SK-N-MC (cell line): ENCODE measurements at regions not wholly inside any gene's neighbourhood (a gene's known extent, or its start where the extent isn't known, plus 50 kb on each side); places are given as distances from the start of the nearest gene placed in this dataset.

Experiments
- DNase-seq: peaks from one replicate; pipeline ENCODE4 v3.0.0-alpha.2; 2011; ENCODE audit warnings: low read depth, low spot score
- H3K27ac ChIP-seq: fragments of 200-600 bp; sonication (generic); 2 replicates; pipeline ENCODE4 v1.5.1; 2016; ENCODE audit warnings: mixed run types
- H3K36me3 ChIP-seq: fragments of 200-600 bp; sonication (generic); 2 replicates; pipeline ENCODE4 v1.6.1; 2017; ENCODE audit warnings: antibody characterized with exemption, low read length, mixed read lengths; ENCODE audit not compliant: insufficient read depth
- H3K4me3 ChIP-seq: fragments of 200-600 bp; sonication (generic); 2 replicates; pipeline ENCODE4 v1.5.1; 2016
- H3K9ac ChIP-seq: fragments of 200-600 bp; sonication (generic); 2 replicates; pipeline ENCODE4 v1.8.0; 2017; ENCODE audit warnings: mixed run types, mixed read lengths; ENCODE audit not compliant: insufficient read length
- H3K9me3 ChIP-seq: fragments of 200-600 bp; sonication (generic); 2 replicates; pipeline ENCODE4 v1.6.1; 2017; ENCODE audit warnings: low read depth, mild to moderate bottlenecking, antibody characterized with exemption, low read length, moderate library complexity, mixed read lengths
- EZH2 ChIP-seq: fragments of 200-600 bp; sonication (generic); IDR thresholded peaks from one replicate; pipeline ENCODE4 v1.6.1; 2017; ENCODE audit warnings: antibody characterized with exemption
- FOXP2 ChIP-seq: optimal IDR thresholded peaks from 2 replicates; pipeline ENCODE3; 2011; ENCODE audit warnings: mild to moderate bottlenecking, moderate library complexity; ENCODE audit not compliant: insufficient read depth; ENCODE audit errors: extremely low read length, control extremely low read depth
- POLR2AphosphoS5 ChIP-seq: IDR thresholded peaks from 2 replicates; pipeline ENCODE4 v1.6.1; 2012; ENCODE audit warnings: mild to moderate bottlenecking, low read depth, low read length, borderline replicate concordance

GRCh38 chr11:39683288-39683950 is 1776.0 kb downstream of the LRRC4C start:
- Histone ChIP-seq H3K9ac (no peak overlapping the region), H3K4me3 (no peak overlapping the region), H3K27ac (no peak overlapping the region), H3K9me3 (no peaks in the 10 kb centered on the region), H3K36me3 (no peaks in the 10 kb centered on the region)
- no peak for TF ChIP-seq FOXP2
- no peak for TF ChIP-seq POLR2AphosphoS5
- TF ChIP-seq EZH2, result no peak
- no peak for DNase-seq

GRCh38 chr11:39681428-39681827 is 1778.0 kb downstream of the LRRC4C start:
- H3K27ac ChIP-seq, result no peak overlapping the region
- no peak for DNase-seq

DNA sequence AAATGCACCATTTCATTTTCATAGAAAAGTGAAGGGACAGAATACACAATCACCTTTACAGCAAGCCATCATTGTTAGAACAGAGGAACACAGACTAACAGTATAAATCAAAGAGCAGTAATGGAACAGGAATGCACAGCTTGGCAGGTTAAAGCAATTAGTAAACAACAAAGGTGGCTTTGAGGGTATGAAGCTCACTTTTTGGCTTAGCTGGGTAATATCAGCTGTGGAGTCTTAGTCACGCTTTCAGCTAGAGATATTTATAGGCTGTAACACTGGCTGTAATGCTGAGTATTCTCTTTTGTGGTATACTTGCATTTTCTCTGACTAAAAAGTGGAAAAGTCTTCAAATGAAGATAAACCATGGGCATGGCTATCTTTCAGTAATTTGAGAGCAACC is 1780.5 kb downstream of the LRRC4C start:
- no peak for DNase-seq
- no peaks in the 10 kb centered on the region for H3K9me3 ChIP-seq
- no peak overlapping the region for H3K4me3 ChIP-seq
- no peak overlapping the region for H3K9ac ChIP-seq
- H3K27ac ChIP-seq, result no peak overlapping the region
- no peaks in the 10 kb centered on the region for H3K36me3 ChIP-seq
- no peak for TF ChIP-seq FOXP2
- TF ChIP-seq POLR2AphosphoS5, result no peak
- no peak for TF ChIP-seq EZH2

More at GRCh38 chr11:39681428-39681827, 1778.0 kb downstream of the LRRC4C start:
- no peaks in the 10 kb centered on the region for H3K36me3 ChIP-seq
- H3K9ac ChIP-seq, result no peak overlapping the region
- H3K4me3 ChIP-seq, result no peak overlapping the region
- TF ChIP-seq FOXP2 (no peak), POLR2AphosphoS5 (no peak), EZH2 (no peak)
- no peaks in the 10 kb centered on the region for H3K9me3 ChIP-seq

DNA sequence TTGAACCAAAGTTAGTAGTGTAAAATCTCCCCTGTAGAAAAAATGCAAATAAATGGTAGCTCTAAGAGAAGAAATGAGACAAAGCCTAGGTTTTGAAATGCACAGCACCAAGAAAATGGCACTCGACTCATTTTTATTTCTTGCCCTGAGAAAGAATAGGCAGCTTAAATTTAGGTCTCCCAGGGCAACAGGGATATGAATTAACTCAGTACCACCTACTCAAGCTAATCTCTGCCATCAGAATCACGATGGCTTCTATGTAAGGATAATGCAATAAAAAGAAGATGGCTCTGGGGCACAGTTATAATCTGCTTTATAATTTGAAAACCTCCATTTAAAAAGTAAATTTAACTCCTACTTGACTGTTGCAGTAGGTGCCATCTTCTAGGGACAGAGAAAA is 1784.3 kb downstream of the LRRC4C start:
- no peak overlapping the region for H3K27ac ChIP-seq
- no peak overlapping the region for H3K4me3 ChIP-seq
- DNase-seq, result no peak
- H3K36me3 ChIP-seq, result no peaks in the 10 kb centered on the region
- no peak for TF ChIP-seq POLR2AphosphoS5
- no peak for TF ChIP-seq EZH2
- TF ChIP-seq FOXP2, result no peak
- H3K9ac ChIP-seq, result no peak overlapping the region
- H3K9me3 ChIP-seq, result no peaks in the 10 kb centered on the region

DNA sequence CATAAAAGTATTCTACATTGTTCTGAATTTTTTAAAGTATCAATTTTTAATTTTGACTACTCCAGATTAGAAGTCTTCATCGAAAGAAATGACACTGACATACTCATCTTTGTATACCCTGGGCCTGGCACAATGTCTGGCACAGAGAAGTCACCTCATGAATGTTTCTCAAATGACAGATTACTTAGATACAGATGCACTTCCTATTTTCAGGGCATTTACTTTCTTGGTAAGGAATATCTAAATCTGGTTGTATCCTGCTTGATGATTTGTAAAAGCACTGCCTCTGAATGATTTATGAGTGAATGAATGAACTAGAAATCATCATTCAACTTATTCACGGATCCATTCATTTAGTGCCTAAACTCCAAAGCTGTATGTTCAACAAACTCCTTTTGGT is 1784.7 kb downstream of the LRRC4C start:
- Histone ChIP-seq H3K27ac (no peak overlapping the region), H3K9me3 (no peaks in the 10 kb centered on the region), H3K36me3 (no peaks in the 10 kb centered on the region), H3K9ac (no peak overlapping the region), H3K4me3 (no peak overlapping the region)
- no peak for DNase-seq
- no peak for TF ChIP-seq POLR2AphosphoS5
- TF ChIP-seq FOXP2, result no peak
- TF ChIP-seq EZH2, result no peak

DNA sequence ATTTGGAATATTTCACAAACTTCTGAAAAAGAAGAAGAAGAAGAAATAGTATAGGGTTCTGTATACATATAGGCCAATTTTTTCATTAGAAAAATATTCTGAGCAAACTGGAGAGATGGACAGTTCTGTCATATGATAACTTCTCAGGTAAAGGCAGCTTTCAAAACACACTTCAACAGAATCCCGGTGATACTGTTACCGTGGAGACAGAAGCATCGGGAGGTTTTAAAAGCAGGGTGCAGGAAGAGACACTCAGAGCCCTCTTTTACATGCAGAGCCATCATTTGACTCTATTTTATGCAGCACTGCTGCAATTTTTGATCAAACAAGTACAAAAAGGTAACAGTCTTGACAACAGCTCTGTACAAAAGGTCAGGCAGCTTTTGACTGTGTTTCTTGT is 1785.4 kb downstream of the LRRC4C start:
- Histone ChIP-seq H3K9me3 (no peaks in the 10 kb centered on the region), H3K9ac (no peak overlapping the region), H3K4me3 (no peak overlapping the region), H3K27ac (no peak overlapping the region), H3K36me3 (no peaks in the 10 kb centered on the region)
- no peak for TF ChIP-seq POLR2AphosphoS5
- TF ChIP-seq EZH2, result no peak
- TF ChIP-seq FOXP2, result no peak
- no peak for DNase-seq

DNA sequence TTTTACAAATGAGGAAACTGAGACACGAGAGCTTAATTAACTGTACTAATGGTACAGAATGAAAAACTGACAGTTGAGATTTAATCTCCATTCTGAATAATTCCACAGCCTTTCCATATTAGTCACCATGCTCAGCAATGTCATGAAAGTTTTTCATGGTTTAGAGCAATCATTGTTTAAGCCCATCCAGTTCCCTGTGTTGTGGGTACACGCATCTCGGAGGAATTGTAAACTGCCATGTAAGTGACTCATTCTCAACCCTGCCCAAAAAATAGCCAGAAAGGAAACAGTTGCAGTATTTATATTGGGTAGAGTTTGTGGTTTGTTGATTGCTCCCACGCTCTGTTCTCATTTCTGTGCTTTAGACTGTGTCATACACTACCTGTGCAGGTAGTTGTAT is 1790.8 kb downstream of the LRRC4C start:
- no peak for DNase-seq
- no peak overlapping the region for H3K27ac ChIP-seq
- TF ChIP-seq POLR2AphosphoS5 (no peak), FOXP2 (no peak), EZH2 (no peak)
- H3K36me3 ChIP-seq, result no peaks in the 10 kb centered on the region
- H3K9ac ChIP-seq, result no peak overlapping the region
- H3K9me3 ChIP-seq, result no peaks in the 10 kb centered on the region
- no peak overlapping the region for H3K4me3 ChIP-seq

DNA sequence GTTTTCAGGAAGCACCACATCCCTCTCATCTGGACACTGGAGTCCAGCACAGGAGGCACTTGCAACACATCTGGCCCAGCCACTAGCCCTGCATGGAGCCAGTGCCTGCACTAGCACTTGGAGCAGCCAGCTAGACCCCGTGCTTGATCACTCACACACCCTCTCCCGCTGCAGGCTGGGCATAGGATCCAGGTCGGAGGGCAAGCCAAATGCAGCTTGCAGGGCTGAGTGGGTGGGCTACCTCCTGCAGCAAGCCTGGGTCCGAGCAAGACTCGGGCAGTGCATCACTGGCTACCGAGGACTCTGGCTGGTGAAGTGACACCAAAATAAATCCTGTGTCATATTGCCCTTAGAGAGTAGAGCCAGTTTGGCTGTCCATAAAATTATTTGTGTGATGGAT is 1795.4 kb downstream of the LRRC4C start:
- no peak for DNase-seq
- Histone ChIP-seq H3K27ac (no peak overlapping the region), H3K9me3 (no peaks in the 10 kb centered on the region), H3K4me3 (no peak overlapping the region), H3K36me3 (no peaks in the 10 kb centered on the region), H3K9ac (no peak overlapping the region)
- no peak for TF ChIP-seq EZH2
- TF ChIP-seq POLR2AphosphoS5, result no peak
- no peak for TF ChIP-seq FOXP2

- no peak overlapping the region for H3K9ac ChIP-seq
- DNase-seq, result no peak
- H3K27ac ChIP-seq, result no peak overlapping the region
- H3K36me3 ChIP-seq, result no peaks in the 10 kb centered on the region
- no peak overlapping the region for H3K4me3 ChIP-seq
- H3K9me3 ChIP-seq, result no peaks in the 10 kb centered on the region
- TF ChIP-seq FOXP2 (no peak), POLR2AphosphoS5 (no peak), EZH2 (no peak)
Measured at GRCh38 chr11:39661890-39662289, 1797.6 kb downstream of the LRRC4C start.

DNA sequence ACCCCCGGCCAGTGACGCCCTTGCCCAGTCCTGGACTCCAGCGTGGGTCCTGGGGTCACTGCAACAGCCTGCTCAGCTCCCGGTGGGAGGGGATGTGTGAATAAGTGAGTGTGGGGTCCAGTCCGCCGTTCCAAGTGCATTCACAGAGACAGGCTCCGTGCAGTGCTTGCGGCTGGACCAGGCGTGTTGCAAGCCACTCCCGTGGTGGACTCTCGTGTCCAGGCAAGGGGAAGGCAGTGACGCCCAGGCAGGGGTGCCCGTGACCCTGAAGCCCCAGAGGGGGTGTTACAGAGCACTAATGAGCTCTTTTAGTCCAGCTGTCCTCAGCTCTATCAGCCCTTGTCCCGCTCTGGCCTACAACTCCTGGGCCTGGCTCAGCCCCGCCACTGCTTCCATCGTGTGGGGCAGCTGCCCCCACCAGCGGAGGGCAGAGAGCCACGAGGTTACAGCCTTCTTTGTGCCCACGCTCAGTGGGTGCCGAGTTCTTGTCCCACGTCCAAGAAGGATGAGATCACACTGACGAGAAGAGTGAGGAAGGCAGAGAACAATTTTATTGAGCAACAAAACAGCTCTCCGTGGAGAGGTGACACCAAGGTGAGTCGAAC is 1807.5 kb downstream of the LRRC4C start:
- no peak overlapping the region for H3K9ac ChIP-seq
- no peak overlapping the region for H3K27ac ChIP-seq
- no peak overlapping the region for H3K4me3 ChIP-seq
- H3K9me3 ChIP-seq, result no peaks in the 10 kb centered on the region
- no peak for DNase-seq
- H3K36me3 ChIP-seq, result no peaks in the 10 kb centered on the region
- TF ChIP-seq FOXP2 (no peak), POLR2AphosphoS5 (no peak), EZH2 (no peak)
